ENCODE measurements at regions not wholly inside any gene's neighbourhood (a gene's known extent, or its start where the extent isn't known, plus 50 kb on each side); places are given as distances from the start of the nearest gene placed in this dataset.

- no peak for TF ChIP-seq CSRNP3 (CRISPR knock-in tag; IDR thresholded peaks at IDR 0.05)
- ATAC-seq: no peak
Observed at GRCh38 chr12:20262119-20262518, 106.2 kb upstream of the PDE3A start.

- TF ChIP-seq OSR1 (CRISPR knock-in tag; IDR thresholded peaks at IDR 0.05) (no peak), SNAI2 (CRISPR knock-in tag; IDR thresholded peaks at IDR 0.05) (no peak), ZFP3 (CRISPR knock-in tag; IDR thresholded peaks at IDR 0.05) (no peak), ZNF565 (CRISPR knock-in tag; conservative IDR thresholded peaks at IDR 0.05; ENCODE audit: low read depth) (no peak), CSDC2 (CRISPR knock-in tag; IDR thresholded peaks at IDR 0.05) (no peak), TOX (CRISPR knock-in tag; IDR thresholded peaks at IDR 0.05; ENCODE audit: borderline replicate concordance) (no peak), RARB (CRISPR knock-in tag; IDR thresholded peaks at IDR 0.05) (no peak), ZC3H10 (CRISPR knock-in tag; IDR thresholded peaks at IDR 0.05) (no peak), PPARA (CRISPR knock-in tag; IDR thresholded peaks at IDR 0.05; ENCODE audit: borderline replicate concordance) (no peak), TCF4 (CRISPR knock-in tag; IDR thresholded peaks at IDR 0.05; ENCODE audit: borderline replicate concordance) (no peak), CREB5 (CRISPR knock-in tag; IDR thresholded peaks at IDR 0.05; ENCODE audit: low read depth) (no peak), ZFP30 (CRISPR knock-in tag; IDR thresholded peaks at IDR 0.05) (no peak), ESRRG (CRISPR knock-in tag; IDR thresholded peaks at IDR 0.05) (no peak), ZNF70 (CRISPR knock-in tag; IDR thresholded peaks at IDR 0.05) (no peak), GLIS3 (CRISPR knock-in tag; IDR thresholded peaks at IDR 0.05) (no peak), CSRNP3 (CRISPR knock-in tag; IDR thresholded peaks at IDR 0.05) (no peak), BACH2 (CRISPR knock-in tag; IDR thresholded peaks at IDR 0.05; ENCODE audit: borderline replicate concordance) (no peak), PATZ1 (CRISPR knock-in tag; IDR thresholded peaks at IDR 0.05; ENCODE audit: borderline replicate concordance) (no peak), ZNF8 (CRISPR knock-in tag; IDR thresholded peaks at IDR 0.05) (no peak)
- no peak for ATAC-seq
Observed at GRCh38 chr12:20264026-20264425, 104.3 kb upstream of the PDE3A start.

- ATAC-seq: peak; percentile 93
Observed at GRCh38 chr12:20264608-20265114, 103.7 kb upstream of the PDE3A start.

GRCh38 chr12:20268121-20268732, 100.1 kb upstream of the PDE3A start:
- no peak for ATAC-seq
- TF ChIP-seq CREB5 (CRISPR knock-in tag; IDR thresholded peaks at IDR 0.05; ENCODE audit: low read depth) (no peak), PATZ1 (CRISPR knock-in tag; IDR thresholded peaks at IDR 0.05; ENCODE audit: borderline replicate concordance) (no peak)

More at GRCh38 chr12:20264608-20265114, 103.7 kb upstream of the PDE3A start:
- TF ChIP-seq ZNF70 (CRISPR knock-in tag; IDR thresholded peaks at IDR 0.05): no peak
- TF ChIP-seq ISL1 (CRISPR knock-in tag; IDR thresholded peaks at IDR 0.05): peak; percentile 45; the same call in 1 of the 2 replicates
- TF ChIP-seq TCF4 (CRISPR knock-in tag; IDR thresholded peaks at IDR 0.05; ENCODE audit: borderline replicate concordance): no peak
- no peak for TF ChIP-seq ZC3H10 (CRISPR knock-in tag; IDR thresholded peaks at IDR 0.05)
- TF ChIP-seq GLIS3 (CRISPR knock-in tag; IDR thresholded peaks at IDR 0.05): no peak

All from SK-N-SH treated with all-trans-retinoic acid at 6 μM for 48 hours (cell line).